Embryonic facial prominence (tissue), 1 donor: ENCODE measurements at regions not wholly inside any gene's neighbourhood (a gene's known extent, or its start where the extent isn't known, plus 50 kb on each side); places are given as distances from the start of the nearest gene placed in this dataset.
"Not testable (repeated sequence)": the region's sequence is repeated elsewhere in the genome, so short reads cannot be mapped to it uniquely, and the experiment has no call there.

Source experiments
- DNase-seq: peaks from one replicate; pipeline ENCODE4 v3.0.0-alpha.2; 2016; ENCODE audit errors: extremely low spot score

DNA sequence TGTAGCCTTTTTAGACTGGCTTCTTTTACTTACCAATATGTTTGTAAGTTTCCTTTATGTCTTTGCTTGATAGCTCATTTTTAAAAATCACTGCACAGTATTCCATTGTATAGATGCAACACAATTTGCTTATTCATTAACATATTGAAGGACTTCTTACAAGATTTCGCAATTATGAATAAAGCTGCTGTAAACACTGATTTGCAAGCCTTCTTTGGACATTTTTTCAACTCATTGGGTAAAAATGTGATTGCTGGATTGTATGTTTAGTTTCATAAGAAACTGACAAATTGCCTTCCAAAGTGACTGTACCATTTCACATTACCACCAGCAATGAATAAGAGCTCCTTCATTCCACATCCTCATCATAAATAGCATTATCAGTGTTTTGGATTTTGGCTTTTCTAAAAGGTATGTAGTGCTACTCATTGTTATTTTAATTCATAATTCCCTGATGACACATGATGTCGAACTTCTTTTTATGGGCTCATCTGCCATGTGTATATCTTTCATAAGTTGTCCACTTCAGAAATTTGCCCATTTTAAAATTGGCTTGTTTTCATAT, 80.7 kb downstream of the TFAP2B start:
- no peak for DNase-seq

DNA sequence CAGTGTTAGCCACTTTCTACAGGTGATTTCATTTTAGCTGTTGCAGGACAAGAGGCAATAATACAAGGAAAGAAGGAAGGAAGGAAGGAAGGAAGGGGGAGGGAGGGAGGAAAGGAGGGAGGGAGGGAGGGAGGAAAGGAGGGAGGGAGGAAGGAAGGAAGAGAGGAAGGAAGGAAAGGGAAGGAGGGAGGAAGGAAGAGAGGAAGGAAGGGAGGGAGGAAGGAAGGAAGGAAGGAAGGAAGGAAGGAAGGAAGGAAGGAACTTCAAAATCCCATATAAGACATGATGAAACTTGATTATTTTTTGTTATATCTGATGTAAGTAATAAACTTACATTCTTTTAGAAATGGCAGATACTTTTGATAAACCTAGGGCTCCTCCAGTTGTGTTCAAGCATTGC, 83.6 kb downstream of the TFAP2B start:
- DNase-seq = no peak

DNA sequence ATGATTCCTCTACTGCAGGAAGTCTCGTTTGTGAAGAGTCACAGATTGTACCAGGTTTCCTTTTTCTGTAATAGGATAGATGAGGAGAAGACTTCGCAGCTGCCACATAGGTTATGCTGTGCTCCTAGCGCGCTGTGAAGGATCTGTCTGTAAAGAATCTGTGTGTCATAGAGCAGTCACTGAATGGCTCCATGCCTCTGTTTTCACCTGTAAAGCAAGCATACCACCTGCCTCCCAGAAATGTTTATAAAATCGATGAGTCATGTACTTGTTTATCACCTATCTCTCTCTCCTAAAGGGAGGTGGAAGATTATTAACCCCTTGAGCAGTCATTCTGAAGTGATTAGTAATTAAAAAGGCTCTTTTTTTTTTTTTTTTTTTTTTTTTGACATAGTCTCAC, 86.6 kb downstream of the TFAP2B start:
- DNase-seq = no peak

DNA sequence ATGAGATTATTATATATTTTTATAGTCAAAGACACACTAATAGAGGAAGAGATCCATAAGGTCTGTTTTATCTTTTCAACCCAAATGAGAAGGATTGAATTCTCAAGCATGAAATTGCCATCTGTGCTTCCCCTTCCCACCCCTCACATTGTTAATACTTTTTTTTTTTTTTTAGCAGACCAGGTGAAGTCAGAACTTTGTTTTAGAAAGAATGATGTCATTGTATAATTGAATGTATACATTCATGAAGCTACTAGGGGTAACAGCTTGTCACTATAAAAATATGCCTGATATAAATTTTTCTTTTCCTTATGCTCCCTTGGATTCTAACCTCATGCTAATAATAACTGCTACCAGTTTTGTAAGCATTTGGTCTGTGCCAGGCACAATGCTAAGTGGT, 88.9 kb downstream of the TFAP2B start:
- DNase-seq = no peak

DNA sequence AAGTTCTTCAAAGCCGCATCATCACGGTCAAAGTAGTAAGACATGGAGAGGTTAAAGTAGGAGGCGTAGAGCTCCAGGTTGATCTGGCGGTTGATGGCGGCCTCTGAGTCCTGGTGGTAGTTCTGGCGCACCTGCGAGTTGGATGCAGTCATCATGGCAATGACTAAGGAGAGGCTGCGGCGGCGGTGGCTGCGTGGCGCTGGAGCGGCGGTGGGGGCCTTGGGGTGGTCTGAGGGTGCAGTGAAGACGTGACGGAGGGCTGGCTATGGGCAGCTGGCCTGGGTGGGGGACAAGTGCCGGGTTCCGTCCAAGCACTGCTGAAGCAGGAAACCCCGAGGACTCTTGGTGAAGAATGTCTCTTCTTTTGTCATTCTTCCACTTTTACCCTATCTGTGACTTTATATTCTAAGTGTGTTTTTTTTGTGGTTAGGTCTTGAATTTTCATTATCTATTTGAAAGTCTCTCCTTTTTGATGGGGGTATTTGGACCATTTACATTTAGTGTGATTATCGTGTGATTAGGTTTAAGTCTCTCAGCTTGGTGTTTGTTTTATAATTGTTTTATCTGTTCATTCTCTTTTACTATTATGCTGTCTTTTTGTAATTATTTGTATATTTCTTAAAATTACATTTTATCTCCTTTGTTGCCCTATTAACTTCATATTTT, 94.6 kb downstream of the TFAP2B start:
- DNase-seq = no peak

DNA sequence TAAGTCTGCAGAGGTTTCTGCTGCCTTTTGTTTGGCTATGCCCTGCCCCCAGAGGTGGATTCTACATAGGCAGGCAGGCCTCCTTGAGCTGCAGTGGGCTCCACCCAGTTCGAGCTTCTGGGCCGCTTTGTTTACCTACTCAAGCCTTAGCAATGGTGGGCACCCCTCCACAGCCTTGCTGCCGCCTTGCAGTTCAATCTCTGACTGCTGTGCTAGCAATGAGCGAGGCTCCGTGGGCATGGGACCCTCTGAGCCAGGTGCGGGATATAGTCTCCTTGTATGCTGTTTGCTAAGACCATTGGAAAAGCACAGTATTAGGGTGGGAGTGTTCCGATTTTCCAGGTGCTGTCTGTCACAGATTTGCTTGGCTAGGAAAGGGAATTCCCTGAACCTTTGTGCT, 102.7 kb downstream of the TFAP2B start:
- not testable (repeated sequence) for DNase-seq

DNA sequence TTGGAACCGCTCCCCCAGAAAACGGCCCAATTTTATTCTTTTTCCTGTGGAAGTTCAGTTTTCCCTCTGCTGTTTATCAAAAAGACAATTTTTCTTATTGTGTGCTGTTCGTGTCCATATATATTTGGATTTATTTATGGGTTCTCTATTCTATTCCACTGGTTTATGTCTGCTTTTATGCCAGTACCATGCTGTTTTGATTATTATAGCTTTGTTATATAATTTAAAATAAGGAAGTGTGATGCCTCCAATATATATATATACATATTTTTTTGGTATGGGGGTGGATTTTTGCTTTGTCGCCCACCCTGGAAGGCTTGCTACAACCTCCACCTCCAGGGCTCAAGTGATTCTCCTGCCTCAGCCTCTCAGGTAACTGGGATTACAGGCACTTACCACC, 103.3 kb downstream of the TFAP2B start:
- DNase-seq = no peak

DNA sequence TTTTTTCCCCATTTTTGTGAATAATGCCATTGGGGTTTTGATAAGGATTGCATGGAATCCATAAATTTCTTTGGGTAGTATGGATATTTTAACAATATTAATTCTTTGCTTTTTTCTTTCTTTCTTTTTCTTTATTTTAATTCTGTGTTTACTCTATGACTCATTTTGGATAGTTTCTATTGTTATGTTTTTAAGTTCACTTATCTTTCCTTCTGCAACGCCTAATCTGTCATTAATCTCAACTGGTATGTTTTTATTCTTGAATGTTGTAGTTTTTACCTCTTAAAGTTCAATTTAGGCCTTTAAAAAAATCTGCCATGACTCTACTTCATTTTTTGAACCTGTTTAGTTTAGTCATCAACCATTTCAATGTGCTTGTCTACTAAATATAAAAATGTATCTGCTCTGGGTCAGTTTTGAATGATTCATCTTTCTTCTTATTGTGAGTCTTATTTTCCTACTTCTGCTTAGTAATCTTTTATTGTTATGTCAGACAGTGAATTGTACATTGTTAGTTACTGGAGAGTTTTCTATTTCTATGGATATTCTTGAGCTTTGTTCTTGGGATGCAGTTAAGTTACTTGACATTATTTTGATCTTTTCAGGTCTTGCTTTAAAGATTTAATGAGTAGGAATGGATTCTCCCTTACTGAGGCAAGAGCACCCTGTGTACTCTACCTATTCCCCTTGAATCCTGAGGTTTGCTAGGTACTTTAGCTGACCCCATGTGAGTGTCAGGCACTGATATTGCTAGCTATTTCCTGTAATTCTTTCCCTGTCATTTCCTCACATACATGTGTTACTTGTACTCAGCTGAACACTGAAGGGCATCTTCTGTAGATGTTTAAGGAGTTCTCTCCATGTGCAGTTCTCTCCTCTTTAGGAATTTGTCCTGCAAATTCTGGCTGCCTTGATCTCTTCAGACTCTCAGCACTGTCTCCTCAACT, 104.2 kb downstream of the TFAP2B start:
- DNase-seq = no peak

DNA sequence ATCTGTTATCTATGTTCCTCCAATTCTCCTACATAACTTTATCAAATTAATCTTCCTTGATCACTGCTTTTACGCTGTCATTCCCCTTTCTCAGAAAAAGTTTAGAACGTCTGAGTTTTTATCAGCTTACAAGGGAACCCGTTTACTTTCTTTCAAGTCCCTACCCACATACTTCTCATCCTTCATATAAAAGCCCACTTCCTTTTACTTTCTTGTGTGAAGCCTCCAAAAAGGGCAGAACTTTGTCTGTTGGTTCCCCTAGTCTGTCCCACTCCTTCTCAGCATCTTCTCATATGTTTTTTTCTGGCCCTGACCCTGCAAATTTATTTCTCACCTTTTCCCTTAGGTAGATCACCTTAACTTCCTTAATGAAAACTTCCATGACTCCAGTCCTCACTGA, 106.1 kb downstream of the TFAP2B start:
- DNase-seq = no peak

DNA sequence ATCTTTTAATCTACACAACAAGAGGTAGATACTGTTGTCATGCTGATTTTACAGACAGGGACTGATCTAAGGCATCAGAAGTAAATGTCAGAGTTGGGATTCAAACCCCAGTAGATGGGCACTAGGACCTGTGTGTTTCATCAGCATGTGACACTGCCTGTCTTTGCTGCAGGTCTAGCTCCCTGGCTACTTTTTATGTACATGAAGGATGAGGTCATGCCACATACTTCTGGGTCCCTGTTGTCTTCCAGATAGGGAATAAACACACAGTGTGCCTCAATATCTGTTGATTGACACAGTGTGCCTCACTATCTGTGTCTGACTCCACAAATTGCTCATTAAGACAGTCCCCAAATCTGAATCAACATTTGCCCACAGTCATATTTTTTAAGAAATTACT, 106.9 kb downstream of the TFAP2B start:
- no peak for DNase-seq

DNA sequence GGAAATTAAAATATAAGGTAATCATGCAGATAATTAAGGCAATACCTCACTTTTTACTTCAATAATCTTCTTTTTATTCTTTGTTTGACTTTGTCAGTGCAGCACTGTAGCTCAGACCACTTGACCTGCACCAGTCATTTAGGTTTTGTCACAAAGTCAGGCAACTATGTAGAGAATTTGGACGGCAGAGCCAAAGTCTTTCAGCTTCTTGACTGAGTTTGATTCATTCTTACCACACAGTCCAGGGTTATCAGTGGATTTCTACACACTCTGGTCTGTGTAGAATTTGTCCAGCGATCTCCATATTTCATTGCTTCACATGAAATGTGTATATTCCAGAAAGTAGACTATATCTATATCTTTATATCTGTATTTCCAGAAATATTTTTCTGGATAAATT, 107.3 kb downstream of the TFAP2B start:
- no peak for DNase-seq

DNA sequence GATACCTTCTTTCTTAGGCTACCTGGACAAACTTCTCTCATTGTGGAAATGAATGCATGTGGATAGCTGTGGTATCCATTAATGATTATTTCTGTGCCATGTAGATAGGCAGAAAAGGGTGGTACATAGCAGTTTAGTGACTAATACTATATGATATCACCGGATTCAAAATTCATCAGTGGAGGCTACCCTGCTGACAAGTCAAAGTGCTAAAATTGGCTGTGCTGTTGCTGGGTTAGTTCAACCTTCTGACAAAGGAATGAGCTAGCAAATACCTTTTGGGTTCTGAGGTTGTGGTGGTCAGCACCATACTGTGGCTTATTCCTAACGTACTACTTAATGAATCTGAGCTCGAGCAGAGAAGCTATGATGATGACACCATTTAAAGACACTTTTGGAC, 109.1 kb downstream of the TFAP2B start:
- no peak for DNase-seq

DNA sequence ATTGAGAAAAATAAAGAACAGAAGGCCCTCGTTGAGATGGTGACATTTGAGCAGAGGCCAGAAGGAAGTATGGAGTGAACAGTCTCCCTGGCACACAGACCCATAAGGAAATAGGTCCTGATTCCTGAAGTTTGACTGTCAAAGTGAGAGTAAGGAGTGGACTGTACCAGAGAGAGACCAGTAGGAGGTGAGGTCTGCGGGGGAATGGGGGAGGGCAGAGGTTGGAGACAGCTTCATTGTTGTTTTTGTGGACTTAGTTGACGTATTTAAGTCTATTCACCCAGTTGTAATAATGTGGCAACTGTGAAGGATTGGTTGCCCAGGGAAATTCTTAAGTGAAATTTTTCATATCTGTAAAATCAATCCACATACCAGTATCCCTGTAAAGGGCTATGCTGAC, 110.7 kb downstream of the TFAP2B start:
- DNase-seq = no peak

DNA sequence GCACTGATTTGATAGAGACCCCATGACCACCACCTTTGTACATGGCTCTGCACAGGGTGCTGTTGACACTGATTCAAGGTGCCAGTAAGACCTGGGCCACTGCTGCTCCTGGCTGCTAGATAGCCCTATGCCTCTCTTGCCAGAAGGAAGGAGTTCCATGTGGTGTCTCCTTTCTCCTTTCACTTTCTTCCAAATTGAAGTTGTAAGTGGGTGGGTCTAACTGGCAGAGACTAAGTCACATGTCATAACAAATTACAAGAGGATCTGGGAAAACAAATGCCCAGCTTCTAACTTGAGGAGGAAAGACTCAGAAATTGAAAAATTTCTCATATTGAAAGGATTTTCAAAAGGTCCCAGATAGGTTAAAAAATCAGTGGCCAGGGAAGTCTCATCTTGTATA, 116.8 kb downstream of the TFAP2B start:
- no peak for DNase-seq

DNA sequence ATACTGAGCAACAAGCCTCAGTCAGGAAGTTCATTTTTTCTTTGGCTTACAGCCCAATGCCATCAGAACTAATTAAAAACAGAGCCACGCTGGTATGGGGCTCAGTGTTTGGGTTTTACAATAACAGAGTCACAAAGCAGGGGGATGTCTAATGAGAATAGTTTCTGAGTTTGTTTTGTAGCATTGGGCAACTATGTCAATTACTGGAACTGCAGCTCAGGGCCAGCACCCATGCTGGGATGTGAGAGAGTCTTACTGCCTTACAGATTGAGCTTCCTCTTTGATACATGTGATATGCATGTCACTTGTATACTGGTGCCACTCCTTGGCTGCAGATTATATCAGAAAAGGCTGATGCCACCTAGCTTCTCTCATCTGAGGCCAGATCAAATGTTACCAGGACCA, 117.6 kb downstream of the TFAP2B start:
- no peak for DNase-seq

DNA sequence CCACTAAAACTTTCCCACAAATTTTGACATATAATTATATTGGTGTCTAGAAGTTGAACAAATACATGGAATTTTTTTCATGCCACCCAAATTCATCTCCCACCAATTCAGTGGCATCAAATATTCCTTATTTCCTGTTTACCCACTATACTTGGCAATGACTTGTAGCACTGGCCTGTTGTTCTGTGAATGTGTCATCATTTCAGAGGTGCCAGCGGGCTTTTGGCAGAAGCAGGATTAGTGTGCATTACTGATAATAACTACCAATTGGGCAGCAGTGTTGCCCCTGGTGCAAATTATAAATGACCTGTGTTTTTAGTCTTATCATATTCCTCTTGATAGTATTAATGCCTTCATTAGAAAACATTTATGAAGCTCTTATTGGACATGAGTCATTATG, 121.3 kb downstream of the TFAP2B start:
- DNase-seq = no peak

DNA sequence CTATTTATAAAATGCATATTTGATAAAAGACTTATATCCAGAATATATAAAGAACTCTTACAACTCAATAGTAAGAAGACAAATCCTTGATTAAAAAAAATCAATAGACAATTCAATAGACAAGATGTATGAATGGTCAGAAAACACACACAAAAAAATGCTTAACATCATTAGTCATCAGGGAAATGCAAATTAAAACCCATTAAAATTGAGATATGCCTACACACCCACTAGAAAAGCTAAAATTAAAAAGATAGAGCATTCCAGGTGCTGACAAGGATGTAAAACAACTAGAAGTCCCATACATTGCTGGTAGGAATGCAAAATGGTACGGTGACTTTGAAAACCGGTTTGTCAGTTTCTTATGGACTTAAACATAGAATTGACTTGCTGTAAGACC, 127.1 kb downstream of the TFAP2B start:
- no peak for DNase-seq

DNA sequence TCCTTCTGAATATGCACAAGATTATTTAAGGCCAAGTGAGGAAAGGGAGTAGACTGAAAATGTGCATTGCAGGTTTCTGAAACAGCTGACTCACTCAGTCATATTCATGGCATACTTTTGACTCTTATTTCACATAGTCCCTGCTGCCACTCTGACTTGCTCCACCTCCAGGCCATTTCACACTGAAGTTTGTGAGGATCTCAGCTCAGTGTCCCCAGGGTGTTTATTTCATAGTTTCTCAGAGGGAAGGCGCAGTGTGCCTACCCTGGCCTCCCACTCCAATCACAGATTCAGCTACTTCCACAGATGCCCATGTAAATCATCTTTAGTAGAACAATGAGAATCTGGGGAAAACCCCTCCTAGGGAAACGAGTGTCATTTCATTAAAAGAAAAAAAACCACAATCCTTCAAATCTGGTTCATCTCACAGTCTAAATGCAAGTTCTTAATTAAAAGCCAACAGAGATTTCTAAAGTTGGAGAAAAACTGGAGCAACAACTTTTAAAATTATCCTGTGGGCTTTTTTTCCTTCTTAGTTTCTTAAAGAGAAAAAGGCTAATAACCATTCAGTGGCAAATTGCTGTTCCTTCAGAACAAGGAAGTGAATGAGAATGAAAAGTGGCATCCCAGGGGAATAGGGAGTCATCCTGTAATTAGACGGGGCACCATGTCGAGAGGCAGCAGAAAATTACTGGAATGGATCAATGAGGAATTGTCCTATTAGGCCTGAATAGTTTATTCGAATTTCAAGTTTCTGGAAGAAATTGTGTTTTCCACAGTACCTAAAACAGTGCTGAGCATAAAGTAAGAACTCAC, 133.6 kb downstream of the TFAP2B start:
- DNase-seq = no peak

DNA sequence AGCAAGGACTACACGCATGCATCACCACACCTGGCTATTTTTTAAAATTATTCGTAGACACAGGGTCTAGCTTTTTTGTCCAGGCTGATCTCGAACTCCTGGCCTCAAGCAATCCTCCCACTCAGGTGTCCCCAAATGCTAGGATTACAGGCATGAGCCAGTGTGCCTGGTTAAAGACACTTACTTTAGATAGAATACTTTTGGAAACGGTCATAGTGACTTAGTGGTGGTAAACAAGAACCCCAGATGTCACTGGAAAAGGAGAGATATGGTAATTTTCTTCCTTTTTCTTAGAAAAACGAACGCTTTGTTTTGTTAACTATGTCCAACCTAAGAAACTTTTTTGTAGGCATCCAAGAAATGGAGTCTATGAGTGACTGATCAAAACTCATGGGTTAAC, 137.3 kb downstream of the TFAP2B start:
- no peak for DNase-seq

DNA sequence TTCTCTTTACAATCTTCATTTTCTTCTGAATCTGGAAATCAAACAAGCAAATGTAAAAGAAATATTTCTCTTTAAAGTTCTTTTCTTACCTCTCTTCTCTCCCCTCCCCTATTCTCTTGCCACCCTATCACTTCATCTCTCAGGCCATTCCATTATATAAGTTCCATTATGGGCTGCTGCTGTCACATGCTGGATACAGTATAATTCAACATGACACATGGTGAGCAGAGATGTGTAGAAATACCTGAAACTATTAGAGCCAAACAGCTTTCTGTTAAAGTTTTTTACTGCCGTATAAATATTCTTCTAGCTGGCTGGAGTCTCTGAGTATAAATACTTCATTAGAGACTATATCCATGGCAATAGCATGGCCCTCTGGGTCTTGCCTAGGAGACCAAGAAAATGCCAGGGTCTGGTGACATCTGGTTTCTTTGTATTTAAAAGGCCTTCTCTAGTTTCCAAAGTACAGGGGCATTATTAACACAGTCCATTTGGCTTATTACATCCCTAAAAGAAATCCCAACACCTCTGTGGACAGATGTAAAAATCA, 139.6 kb downstream of the TFAP2B start:
- DNase-seq = no peak

DNA sequence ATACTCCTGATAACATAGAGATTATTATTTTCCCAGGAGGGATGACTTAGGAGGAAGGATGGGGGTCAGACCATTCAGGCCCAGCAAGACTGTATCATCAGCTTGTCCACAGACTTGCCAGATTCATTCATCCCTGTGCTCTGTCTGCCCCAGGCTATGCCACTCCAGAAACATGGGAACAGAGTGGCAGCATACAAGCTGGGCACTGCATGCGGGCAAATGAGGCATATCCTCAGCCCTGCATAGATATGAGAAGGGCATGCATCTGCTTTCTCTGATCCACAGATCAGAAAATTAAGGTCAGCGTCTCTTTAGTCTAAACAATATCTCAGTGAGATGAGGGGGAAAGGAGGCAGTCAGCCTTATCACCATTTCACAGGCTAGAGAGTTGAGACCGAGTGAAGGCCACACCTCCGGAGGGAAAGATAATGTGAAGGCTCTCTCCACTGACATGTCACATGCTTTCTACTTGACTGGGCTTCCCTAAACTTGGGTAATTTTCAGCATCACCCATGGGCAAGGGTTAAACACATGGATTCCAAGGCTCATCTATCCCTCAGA, 140.5 kb downstream of the TFAP2B start:
- no peak for DNase-seq

DNA sequence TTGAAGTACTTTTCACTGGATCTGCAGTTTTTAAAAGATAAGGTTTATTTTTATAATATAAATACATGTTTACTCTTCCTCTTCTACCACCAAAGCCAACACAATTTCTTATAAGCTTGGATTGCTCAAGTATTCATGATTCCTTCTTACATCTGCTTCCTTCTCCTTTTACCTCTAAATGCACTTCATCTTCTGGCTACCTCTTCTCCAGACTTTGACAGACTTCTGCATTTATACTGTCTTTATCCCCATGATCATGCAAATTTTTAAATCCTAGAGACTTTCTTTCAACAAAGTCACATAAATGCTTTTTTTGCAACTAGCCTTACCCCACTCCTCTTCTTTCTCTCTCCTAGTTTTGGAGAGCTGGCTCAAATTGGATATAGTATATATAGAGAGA, 142.9 kb downstream of the TFAP2B start:
- DNase-seq = no peak
